Raji (cell line): ENCODE measurements at regions not wholly inside any gene's neighbourhood (a gene's known extent, or its start where the extent isn't known, plus 50 kb on each side); places are given as distances from the start of the nearest gene placed in this dataset.

ENCODE experiments used
- POLR2A ChIP-seq: IDR thresholded peaks from 2 replicates; pipeline ENCODE4 v1.6.1; 2011; ENCODE audit warnings: low read depth, low read length, control low read depth; ENCODE audit not compliant: insufficient read depth

GRCh38 chr12:90576707-90577106 lies 378.3 kb downstream of the CCER1 start:
- no peak for TF ChIP-seq POLR2A

GRCh38 chr12:90575995-90576394 lies 379.0 kb downstream of the CCER1 start:
- TF ChIP-seq POLR2A = no peak

GRCh38 chr12:90574676-90575075 lies 380.3 kb downstream of the CCER1 start:
- no peak for TF ChIP-seq POLR2A

- TF ChIP-seq POLR2A = no peak
These were observed 382.2 kb downstream of the CCER1 start for GRCh38 chr12:90572778-90573177.

GRCh38 chr12:90569685-90570084 lies 385.3 kb downstream of the CCER1 start:
- no peak for TF ChIP-seq POLR2A

GRCh38 chr12:90562671-90563070 lies 392.3 kb downstream of the CCER1 start:
- no peak for TF ChIP-seq POLR2A

- no peak for TF ChIP-seq POLR2A
These were observed 406.4 kb downstream of the CCER1 start for GRCh38 chr12:90548595-90548994.

- no peak for TF ChIP-seq POLR2A
These were observed 408.5 kb downstream of the CCER1 start for GRCh38 chr12:90546511-90546910.

- TF ChIP-seq POLR2A = no peak
These were observed 411.1 kb downstream of the CCER1 start for GRCh38 chr12:90543841-90544240.

- no peak for TF ChIP-seq POLR2A
These were observed 411.6 kb downstream of the CCER1 start for GRCh38 chr12:90543374-90543773.

GRCh38 chr12:90520002-90520734 lies 434.8 kb downstream of the CCER1 start:
- TF ChIP-seq POLR2A = no peak

GRCh38 chr12:90519285-90519684 lies 435.7 kb downstream of the CCER1 start:
- no peak for TF ChIP-seq POLR2A

GRCh38 chr12:90515199-90516175 lies 439.5 kb downstream of the CCER1 start:
- TF ChIP-seq POLR2A = no peak

- no peak for TF ChIP-seq POLR2A
These were observed 440.7 kb downstream of the CCER1 start for GRCh38 chr12:90514325-90514724.

GRCh38 chr12:90512518-90512917 lies 442.5 kb downstream of the CCER1 start:
- TF ChIP-seq POLR2A = no peak

- TF ChIP-seq POLR2A = no peak
These were observed 444.0 kb downstream of the CCER1 start for GRCh38 chr12:90510948-90511347.
